BLaER1 treated with 17β-estradiol and CSF1 and Interleukin-3, amounts not matched to agents 10 nM and 100 nM (cell line): ENCODE measurements at regions not wholly inside any gene's neighbourhood (a gene's known extent, or its start where the extent isn't known, plus 50 kb on each side); places are given as distances from the start of the nearest gene placed in this dataset.
A peak's percentile ranks its signal among the peaks of the same experiment; 100 is the strongest.
"Not testable (repeated sequence)": the region's sequence is repeated elsewhere in the genome, so short reads cannot be mapped to it uniquely, and the experiment has no call there.

Experiments used
- H3K27ac ChIP-seq, 11 experiments: shearing (Covaris generic); formaldehyde crosslinking; 2 replicates each; pipeline ENCODE4 v1.8.1; 2022
- H3K27me3 ChIP-seq, 11 experiments: shearing (Covaris generic); formaldehyde crosslinking; 2 replicates each; pipeline ENCODE4 v1.8.1; 2022
- H3K36me3 ChIP-seq, 11 experiments: shearing (Covaris generic); formaldehyde crosslinking; 2 replicates each; pipeline ENCODE4 v1.8.1; 2022
- H3K4me1 ChIP-seq, 10 experiments: shearing (Covaris generic); formaldehyde crosslinking; 2 replicates each; pipeline ENCODE4 v1.8.1; 2022
- H3K4me2 ChIP-seq, 11 experiments: shearing (Covaris generic); formaldehyde crosslinking; 2 replicates each; pipeline ENCODE4 v1.8.1; 2022
- H3K4me3 ChIP-seq, 10 experiments: shearing (Covaris generic); formaldehyde crosslinking; 2 replicates each; pipeline ENCODE4 v1.8.1; 2022
- H3K9ac ChIP-seq, 11 experiments: shearing (Covaris generic); formaldehyde crosslinking; 2 replicates each; pipeline ENCODE4 v1.8.1; 2022
- H3K9me3 ChIP-seq, 11 experiments: shearing (Covaris generic); formaldehyde crosslinking; replicated peaks in 1 of 11; 2 replicates each; pipeline ENCODE4 v1.8.1; 2022
- H4K20me1 ChIP-seq, 11 experiments: shearing (Covaris generic); formaldehyde crosslinking; 2 replicates each; pipeline ENCODE4 v1.8.1; 2022
- Cebpa-rat ChIP-seq, 11 experiments: shearing (Covaris generic); IDR thresholded peaks; 2 replicates each; pipeline ENCODE4 v1.8.1; 2022

DNA sequence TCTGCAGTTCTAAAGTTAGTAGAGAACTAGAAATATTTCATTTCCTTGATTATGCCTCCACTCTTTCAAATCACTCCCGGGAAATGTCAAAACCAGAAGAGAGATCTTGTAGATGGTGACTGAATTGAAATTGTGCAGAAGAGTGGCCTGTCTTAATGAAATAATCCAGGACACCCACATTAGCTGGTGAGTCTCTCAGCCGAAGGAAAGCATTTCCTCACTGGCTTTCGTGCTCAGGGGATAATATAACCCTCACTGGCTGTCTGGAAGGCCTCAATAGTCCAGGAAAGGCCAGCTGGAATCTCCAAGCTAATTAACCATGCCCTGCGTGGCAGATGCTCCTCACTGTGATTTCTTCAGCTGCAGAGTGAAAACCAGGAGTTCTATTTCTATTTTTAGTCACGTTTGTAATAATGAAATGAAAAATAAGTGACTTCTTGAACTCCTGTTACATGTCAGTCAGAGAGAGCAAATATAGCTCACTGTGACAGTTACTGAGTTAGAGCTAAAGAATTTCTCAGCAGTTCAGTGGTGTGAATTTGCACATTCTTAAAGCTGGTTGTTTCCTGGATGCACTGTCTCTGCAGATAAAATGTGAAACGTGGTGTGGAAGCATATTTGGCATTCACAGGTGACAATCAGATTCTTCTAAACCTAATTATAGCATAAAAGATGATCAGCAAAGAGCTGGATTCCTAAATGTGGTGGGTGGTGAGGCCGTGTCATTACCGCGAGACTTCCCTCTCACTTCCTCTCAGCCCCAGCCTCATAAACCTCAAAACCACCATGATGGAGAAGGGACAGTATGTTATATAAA is 211.7 kb downstream of the LMBRD1 start:
- no peak overlapping the region for H3K9ac ChIP-seq
- no peak overlapping the region for H3K27ac ChIP-seq
- H3K4me3 ChIP-seq = no peak overlapping the region
- peaks cover 14 to 20% (median 19%) of the 10 kb centered on the region in 10 experiments for H3K4me1 ChIP-seq
- no peaks in the 10 kb centered on the region for H3K36me3 ChIP-seq
- H3K27me3 ChIP-seq = no peaks in the 10 kb centered on the region
- peak overlapping the region; percentile 32 to 88 (median 61) for H3K4me2 ChIP-seq
- TF ChIP-seq Cebpa-rat (IDR thresholded peaks at IDR 0.05) = no peak
- no peaks in the 10 kb centered on the region for H3K9me3 ChIP-seq
- H4K20me1 ChIP-seq = no peaks in the 10 kb centered on the region

DNA sequence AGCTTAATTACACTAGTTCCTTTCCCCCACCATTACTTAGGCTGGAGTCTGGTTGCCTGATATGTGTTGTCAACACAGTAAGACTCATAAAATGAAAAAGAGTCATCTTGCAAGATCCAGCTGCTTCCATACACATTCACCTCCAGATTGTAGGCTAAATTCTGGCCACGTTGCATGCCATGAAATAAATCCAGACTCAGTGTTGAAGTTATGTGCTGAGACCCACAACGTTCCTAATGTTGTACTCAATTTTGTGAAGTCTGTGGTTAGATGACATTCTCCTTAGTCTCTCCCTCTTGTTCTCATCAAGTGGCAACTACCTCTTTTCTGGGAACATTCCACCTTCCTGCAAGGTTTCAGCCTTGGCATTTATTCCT is 212.3 kb downstream of the LMBRD1 start:
- no peak overlapping the region for H3K27ac ChIP-seq
- H3K4me3 ChIP-seq = no peak overlapping the region

DNA sequence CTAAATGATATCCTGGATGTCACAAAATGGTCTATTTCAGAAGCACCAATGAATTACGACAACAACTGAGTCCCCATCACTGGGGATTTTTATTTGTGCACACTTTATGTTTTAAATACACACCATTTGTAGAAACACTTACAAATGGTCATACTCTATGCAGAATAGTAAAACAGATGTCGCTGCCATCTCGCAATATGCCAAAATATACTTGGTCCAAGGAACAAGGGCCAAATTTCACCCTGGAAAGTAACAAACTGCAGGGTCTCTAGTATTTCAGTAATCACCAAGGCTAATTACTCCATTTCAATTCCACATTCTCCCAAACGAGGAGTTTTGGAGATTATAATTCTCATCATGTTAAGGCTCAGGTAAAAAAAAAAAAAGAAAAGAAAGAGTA is 215.2 kb downstream of the LMBRD1 start:
- H3K9me3 ChIP-seq = no peaks in the 10 kb centered on the region
- no peaks in the 10 kb centered on the region for H3K36me3 ChIP-seq
- peaks cover 14 to 20% (median 19%) of the 10 kb centered on the region in 10 experiments for H3K4me1 ChIP-seq
- H3K4me3 ChIP-seq = no peak overlapping the region
- H3K9ac ChIP-seq = no peak overlapping the region
- H3K27me3 ChIP-seq = no peaks in the 10 kb centered on the region
- no peaks in the 10 kb centered on the region for H4K20me1 ChIP-seq
- H3K27ac ChIP-seq = no peak overlapping the region
- H3K4me2 ChIP-seq = no peak overlapping the region
- no peak for TF ChIP-seq Cebpa-rat (IDR thresholded peaks at IDR 0.05)

More for the DNA sequence above, 212.3 kb downstream of the LMBRD1 start:
- H3K27me3 ChIP-seq = no peaks in the 10 kb centered on the region
- H3K9me3 ChIP-seq = no peaks in the 10 kb centered on the region
- H3K4me1 ChIP-seq = peaks cover 14 to 20% (median 19%) of the 10 kb centered on the region in 10 experiments
- no peak for TF ChIP-seq Cebpa-rat (IDR thresholded peaks at IDR 0.05)
- peak overlapping the region; percentile 32 to 88 (median 61); a peak in 21 of 22 replicates for H3K4me2 ChIP-seq
- H4K20me1 ChIP-seq = no peaks in the 10 kb centered on the region
- H3K9ac ChIP-seq = no peak overlapping the region
- no peaks in the 10 kb centered on the region for H3K36me3 ChIP-seq

DNA sequence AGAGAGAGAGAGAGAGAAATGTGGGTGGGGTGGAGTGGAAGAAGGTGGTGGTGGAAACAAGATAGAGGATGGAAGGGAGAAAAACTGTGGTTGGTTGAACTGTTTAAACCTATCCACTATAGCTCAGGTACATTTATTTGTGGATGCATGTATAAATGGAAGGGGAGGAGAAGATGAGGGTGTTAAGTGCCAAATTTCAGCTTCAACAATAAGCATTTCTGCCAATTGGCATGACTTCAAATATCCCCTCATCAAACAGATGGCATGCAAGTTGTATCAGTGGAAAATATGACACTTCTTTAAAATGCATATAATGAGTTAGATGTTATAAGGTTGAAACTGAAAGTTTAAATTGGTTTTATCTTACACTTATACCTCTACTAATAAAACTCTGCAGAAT is 216.1 kb downstream of the LMBRD1 start:
- no peaks in the 10 kb centered on the region for H3K27me3 ChIP-seq
- H3K4me1 ChIP-seq = peaks cover 14 to 15% (median 14%) of the 10 kb centered on the region in 10 experiments
- H3K4me2 ChIP-seq = no peak overlapping the region
- no peak overlapping the region for H3K4me3 ChIP-seq
- no peak overlapping the region for H3K9ac ChIP-seq
- H3K36me3 ChIP-seq = no peaks in the 10 kb centered on the region
- no peaks in the 10 kb centered on the region for H4K20me1 ChIP-seq
- H3K27ac ChIP-seq = no peak overlapping the region
- H3K9me3 ChIP-seq = no peaks in the 10 kb centered on the region
- TF ChIP-seq Cebpa-rat (IDR thresholded peaks at IDR 0.05) = no peak

DNA sequence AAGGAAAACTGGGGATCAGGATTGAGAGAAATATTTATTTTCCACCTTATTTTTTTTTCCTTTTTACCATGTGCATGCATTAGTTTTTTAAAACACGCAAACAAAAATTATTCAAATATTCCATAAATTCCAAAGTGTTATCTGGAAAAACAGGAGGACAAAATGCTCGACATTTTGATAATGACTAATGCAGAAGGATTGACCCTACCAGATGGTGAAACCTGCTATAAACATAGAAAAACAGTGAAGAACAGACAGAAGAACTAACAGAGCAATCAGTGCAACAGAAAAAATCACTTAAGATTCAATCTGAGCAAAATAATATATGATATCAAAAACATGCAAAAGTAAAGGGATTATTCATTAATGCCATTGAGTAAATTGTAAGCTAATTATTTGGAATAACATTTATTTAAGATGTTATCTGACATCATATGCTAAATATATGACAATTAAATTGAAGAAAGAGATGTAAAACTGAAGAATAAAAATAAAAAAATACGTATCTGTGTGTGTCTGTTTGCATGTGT is 218.4 kb downstream of the LMBRD1 start:
- H3K4me1 ChIP-seq = no peaks in the 10 kb centered on the region
- H3K9ac ChIP-seq = no peak overlapping the region
- H3K27me3 ChIP-seq = no peaks in the 10 kb centered on the region
- no peaks in the 10 kb centered on the region for H3K9me3 ChIP-seq
- no peaks in the 10 kb centered on the region for H3K36me3 ChIP-seq
- no peak overlapping the region for H3K27ac ChIP-seq
- no peak overlapping the region for H3K4me3 ChIP-seq
- H4K20me1 ChIP-seq = no peaks in the 10 kb centered on the region
- no peak for TF ChIP-seq Cebpa-rat (IDR thresholded peaks at IDR 0.05)
- H3K4me2 ChIP-seq = no peak overlapping the region

DNA sequence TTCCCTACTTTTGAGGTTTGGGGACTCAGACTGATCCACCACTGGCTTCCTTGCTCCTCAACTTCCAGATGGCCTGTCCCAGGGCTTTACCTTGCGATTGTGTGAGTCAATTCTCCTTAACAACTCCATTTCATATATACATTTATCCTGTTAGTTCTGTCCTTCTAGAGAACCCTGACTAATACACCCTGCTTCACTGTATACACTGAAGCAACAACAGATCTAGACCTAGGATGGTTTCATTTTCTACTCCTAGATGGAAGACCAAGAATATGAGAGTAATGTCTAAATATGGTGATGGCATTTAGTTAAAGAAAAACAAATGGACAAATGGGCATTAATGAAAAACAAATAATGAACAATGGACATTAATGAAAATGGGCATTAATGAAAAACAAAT is 225.6 kb downstream of the LMBRD1 start:
- Histone ChIP-seq H3K27me3 (no peaks in the 10 kb centered on the region), H3K4me1 (no peaks in the 10 kb centered on the region), H3K9ac (no peak overlapping the region), H3K36me3 (no peaks in the 10 kb centered on the region), H3K4me2 (no peak overlapping the region), H4K20me1 (no peaks in the 10 kb centered on the region), H3K27ac (no peak overlapping the region), H3K9me3 (peaks cover 0 to 5% (median 0%) of the 10 kb centered on the region in 11 experiments; a peak in 6 of 22 replicates), H3K4me3 (no peak overlapping the region)
- no peak for TF ChIP-seq Cebpa-rat (IDR thresholded peaks at IDR 0.05)

DNA sequence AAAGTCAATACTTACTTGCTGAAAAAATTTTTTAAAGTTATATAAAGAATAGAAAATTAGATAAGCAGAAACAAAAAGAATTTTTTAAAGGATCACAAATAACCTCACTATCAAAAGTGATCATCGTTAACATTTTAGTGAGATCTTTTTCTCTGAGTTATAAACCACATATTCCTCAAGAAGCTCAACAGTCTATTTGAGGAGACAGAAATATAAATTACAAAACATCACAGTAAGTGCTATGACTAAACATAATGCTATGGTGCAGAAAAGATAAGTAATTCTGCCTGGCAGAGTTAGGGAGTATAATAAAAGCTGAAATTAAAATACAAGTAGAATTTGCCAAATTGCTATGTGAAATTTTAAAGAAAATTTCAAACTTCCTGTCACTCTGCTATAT is 226.7 kb downstream of the LMBRD1 start:
- Histone ChIP-seq H3K9me3 (peaks cover 0 to 5% (median 0%) of the 10 kb centered on the region in 11 experiments; a peak in 6 of 22 replicates), H3K4me1 (no peaks in the 10 kb centered on the region), H3K27me3 (no peaks in the 10 kb centered on the region), H3K4me2 (no peak overlapping the region), H3K27ac (no peak overlapping the region), H3K36me3 (no peaks in the 10 kb centered on the region), H3K4me3 (no peak overlapping the region), H4K20me1 (no peaks in the 10 kb centered on the region), H3K9ac (no peak overlapping the region)
- TF ChIP-seq Cebpa-rat (IDR thresholded peaks at IDR 0.05) = no peak

DNA sequence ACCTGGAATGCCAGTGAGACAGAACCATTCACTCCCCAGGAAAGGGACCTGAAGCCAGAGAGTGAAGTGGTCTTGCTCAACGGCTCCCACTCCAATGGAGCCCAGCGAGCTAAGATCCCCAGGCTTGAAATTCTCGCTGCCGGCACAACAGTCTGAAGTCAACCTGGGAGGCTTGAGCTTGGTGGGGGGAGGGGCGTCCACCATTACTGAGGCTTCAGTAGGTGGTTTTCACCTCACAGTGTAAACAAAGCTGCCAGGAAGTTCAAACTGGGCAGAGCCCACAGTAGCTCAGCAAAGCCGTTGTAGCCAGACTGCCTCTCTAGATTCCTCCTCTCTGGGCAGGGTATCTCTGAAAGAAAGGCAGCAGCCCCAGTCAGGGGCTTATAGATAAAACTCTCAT is 236.2 kb downstream of the LMBRD1 start:
- not testable (repeated sequence) for H3K4me3 ChIP-seq, H3K9ac ChIP-seq, H3K4me2 ChIP-seq, H3K27ac ChIP-seq, H3K27me3 ChIP-seq, H3K9me3 ChIP-seq, H3K36me3 ChIP-seq, H3K4me1 ChIP-seq, H4K20me1 ChIP-seq

DNA sequence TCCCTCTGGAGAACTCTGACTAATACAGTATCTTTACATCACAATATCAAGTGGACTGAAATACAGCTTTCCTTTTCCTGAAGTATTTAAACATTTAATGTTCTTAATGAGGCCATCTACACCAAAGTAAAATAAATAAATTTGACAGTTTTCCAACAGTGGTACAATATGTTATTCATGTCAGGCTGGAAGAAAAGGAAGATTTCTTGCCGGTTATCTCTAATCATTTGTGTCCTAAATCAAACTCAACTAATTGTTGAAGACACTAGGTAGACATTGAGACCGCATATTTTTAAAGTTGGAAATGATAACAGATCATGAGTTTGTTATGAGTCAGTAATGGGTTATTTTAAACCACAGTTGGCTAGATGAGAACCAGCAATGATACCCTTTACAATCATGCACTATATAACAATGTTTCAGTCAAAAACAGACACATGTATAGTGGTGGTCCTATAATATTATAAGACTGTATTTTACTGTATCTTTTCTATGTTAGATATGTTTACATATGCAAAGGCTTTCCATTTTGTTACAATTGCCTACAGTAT is 241.6 kb downstream of the LMBRD1 start:
- Histone ChIP-seq H3K27me3 (no peaks in the 10 kb centered on the region), H3K27ac (no peak overlapping the region), H3K36me3 (no peaks in the 10 kb centered on the region), H3K9me3 (no peaks in the 10 kb centered on the region), H3K4me1 (no peaks in the 10 kb centered on the region), H3K4me3 (no peak overlapping the region), H3K4me2 (no peak overlapping the region), H3K9ac (no peak overlapping the region), H4K20me1 (no peaks in the 10 kb centered on the region)
- no peak for TF ChIP-seq Cebpa-rat (IDR thresholded peaks at IDR 0.05)

DNA sequence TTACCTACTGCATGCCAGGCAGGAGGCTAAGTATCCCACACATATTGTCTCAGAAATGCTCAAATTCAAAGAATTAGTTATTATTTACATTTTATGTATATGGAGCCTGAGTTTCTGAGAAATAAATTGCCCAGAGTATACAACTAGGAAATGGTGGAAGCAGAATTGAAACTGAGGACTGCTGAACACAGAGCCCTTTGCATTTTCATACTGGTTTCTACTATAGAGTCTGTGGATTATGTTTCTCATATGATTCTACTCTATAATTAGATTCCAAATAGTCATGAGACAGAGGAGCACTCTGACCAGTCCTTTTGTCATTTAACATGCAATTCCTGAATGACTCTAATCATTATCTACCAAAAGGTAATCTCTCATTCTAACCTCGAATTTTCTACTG is 254.3 kb downstream of the LMBRD1 start:
- Histone ChIP-seq H3K4me3 (no peak overlapping the region), H3K9me3 (no peaks in the 10 kb centered on the region), H3K4me1 (no peaks in the 10 kb centered on the region), H3K4me2 (no peak overlapping the region; a peak in 1 of 22 replicates), H4K20me1 (no peaks in the 10 kb centered on the region), H3K9ac (no peak overlapping the region), H3K27me3 (no peaks in the 10 kb centered on the region), H3K27ac (no peak overlapping the region), H3K36me3 (no peaks in the 10 kb centered on the region)
- TF ChIP-seq Cebpa-rat (IDR thresholded peaks at IDR 0.05) = no peak
